ENCODE measurements at regions not wholly inside any gene's neighbourhood (a gene's known extent, or its start where the extent isn't known, plus 50 kb on each side); places are given as distances from the start of the nearest gene placed in this dataset.
"Not testable (repeated sequence)": the region's sequence is repeated elsewhere in the genome, so short reads cannot be mapped to it uniquely, and the experiment has no call there.

DNA sequence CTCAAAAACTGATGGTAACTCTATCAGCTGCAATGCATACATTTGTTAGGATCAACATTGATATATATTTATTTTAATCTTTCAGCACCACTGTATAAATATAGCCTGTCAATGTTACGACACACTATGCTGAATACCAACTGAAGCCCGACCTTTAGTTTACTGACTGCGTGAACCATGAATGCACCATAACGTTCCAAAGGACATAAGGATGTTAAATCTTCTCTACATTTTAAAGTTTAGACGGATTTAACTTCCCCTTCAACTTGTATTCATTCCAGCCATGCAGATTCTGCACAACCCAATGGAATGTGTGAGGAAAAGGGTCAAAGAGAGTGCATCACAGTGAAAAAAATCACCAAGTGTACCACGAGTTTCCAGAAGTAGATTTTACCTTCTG, 489.5 kb downstream of the IRS1 start:
- DNase-seq: no peak

DNA sequence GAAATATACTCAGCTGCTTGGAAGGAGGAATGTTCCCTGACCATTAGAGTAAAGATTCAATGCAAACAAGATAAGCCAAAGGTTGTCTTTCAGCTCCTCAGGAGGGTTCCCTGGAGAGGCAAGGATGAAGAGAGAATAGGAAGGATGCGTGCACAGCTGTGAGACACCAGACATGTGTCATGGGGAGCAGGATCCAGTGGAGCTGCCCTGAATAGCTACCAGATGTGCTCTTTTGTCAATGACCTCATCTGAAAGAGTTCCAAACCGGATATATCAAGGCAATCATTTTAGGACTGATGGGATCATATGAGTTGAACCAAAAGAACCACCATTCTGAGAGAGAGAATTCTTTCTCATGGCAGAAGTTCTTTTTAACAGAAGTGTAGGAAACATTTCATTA, 490.6 kb downstream of the IRS1 start:
- no peak for DNase-seq

DNA sequence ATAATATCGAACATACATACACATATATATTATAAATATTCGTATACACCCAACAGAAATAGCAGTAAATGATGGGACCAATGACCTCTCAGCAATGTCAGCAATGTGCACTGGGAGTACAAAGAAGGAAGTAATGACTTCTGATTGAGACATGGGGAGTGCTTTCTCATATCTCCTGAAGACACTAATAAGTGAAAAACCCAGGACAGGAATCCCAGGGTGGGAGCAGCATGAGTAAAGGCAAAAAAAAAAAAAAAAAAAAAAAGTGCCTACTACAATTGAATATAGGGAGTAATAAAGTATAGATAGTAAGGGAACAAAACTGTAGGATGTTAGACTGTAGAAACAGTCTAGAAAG, 491.3 kb downstream of the IRS1 start:
- no peak for DNase-seq

DNA sequence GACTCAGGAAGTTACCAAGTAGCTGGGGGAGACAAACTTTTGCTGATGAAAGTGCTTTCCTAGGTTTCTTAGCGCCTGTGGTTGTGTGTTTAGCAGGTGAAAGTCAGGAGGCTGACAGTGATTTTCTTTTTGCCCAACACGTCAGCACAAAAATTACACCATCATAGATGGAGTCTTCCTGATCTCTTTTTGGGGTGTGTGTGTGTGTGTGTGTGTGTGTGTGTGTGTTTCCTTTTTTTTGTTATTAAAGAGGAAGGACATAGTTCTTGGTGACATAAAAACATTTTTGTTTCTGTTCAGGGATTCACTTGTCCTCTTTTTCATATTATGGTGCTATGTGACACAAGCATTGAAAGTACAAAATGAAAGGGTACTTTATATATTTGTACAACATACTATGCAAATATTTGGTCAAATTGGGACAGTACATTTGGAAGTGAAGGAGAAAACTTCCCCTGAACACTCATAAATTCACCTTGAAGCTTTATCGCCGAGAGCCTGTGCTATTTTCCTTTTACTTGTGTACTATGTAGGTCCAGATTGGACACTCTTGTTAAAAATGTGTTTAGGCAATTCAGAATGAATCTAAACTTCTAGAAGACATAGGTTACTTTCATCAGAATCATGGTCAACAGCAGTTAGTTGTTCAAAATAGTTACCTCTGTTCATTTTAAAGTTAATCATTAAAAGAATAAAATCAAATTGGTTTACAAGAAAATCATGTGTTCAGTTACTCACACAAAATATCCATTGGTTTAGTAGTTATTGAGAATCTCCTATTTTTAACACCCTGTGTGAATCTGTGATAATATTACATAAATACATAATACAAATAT, 491.9 kb downstream of the IRS1 start:
- no peak for DNase-seq

DNA sequence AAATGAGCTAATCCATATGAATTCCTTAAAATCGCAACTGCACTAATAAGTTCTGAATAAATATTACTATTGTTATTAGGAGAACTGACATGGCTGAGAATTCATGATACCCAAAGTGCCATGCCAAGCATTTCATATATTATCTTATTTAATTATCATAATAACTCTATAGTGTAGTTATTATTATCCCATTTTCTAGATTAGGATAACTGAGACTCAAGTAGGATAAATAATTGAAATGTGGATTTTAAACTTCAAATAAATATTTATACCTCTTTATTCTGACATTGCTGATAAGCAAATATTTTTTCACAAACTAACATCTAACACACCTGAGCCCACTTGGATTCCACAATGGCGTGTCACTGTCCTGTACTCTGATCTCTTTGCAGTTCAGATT, 492.7 kb downstream of the IRS1 start:
- DNase-seq: no peak

DNA sequence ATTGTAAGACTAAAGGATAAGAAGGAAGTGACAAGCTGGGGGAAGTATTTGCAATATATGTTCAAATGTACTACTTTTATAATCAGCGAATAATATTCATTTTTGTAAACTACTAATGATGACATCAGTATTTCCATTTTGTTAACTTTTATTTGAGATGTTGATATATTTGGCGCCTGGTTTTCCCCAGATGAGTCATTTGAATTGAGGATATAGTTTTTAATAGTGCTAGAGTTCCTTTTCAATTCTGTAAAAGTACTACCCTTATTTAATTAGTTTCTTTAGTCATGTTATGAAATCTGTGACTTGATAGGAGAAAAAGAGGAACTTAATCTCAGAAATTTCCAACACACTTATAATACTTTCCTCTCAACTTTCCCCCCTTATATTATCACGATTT, 495.3 kb downstream of the IRS1 start:
- DNase-seq: no peak

DNA sequence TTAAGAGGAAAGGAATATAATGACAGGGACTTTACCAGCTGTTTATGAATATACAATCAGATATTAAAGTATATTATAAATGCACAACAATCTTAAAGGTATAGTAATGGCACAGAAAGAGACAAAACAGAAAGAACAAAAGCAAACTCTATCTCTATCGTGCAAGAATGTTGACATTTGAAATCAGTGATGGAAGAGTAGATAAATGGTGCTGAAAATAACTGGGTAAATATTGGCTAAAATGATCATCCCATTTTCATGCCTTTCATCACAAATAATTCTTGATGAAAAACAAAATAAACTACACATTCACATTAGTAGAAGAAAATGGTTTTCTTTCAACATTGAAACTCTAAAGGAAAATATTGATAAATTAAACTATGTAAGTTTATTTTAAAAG, 495.9 kb downstream of the IRS1 start:
- DNase-seq: no peak

DNA sequence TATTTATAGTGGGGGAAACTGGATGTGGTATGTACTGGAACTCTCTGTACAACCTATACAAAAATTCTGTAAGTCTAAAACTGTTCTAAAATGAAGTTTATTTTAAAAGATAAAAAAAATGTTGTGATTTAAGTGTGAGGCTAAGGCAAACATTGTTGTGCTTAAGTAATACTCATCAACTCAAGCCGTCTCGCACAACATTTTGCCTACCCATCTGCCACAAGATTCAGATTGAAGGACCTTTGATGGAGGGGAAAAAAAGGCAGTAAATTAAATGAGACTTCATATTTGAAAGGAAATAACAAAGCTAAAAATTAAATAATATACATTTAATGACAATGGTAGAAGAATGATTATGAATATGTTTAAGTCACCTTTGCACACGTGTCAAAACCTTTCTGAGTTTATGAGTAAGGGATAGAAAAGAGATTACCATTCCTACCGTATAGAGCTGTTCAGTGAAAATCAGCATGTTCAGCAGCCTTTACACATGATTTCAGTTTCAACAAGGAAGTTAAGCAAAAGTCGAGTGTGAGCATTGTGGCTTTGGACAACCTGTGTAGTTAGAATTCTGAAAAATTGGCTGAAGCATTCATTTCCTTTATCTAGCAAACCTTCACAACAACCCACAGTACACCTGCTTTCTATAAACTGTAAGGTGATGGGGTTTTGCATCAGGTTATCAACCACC, 499.3 kb downstream of the IRS1 start:
- DNase-seq: no peak

DNA sequence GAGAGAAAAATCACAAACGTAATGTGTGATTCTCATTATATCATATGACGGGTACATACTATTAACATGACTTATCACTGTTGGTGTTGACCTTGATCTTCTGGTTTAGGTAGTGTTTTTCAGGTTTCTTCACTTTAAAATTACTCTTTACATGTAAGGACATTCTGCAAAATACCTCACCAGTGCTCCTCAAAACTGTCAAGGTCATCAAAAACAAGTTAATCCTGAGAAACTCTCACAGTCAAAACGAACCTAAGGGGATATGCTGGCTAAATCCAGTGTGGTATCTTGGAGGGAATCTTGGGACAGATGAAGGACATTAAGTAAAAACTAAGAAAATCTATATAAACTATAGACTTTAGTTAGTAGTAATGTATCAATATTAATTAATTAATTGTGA, 499.8 kb downstream of the IRS1 start:
- DNase-seq: no peak

DNA sequence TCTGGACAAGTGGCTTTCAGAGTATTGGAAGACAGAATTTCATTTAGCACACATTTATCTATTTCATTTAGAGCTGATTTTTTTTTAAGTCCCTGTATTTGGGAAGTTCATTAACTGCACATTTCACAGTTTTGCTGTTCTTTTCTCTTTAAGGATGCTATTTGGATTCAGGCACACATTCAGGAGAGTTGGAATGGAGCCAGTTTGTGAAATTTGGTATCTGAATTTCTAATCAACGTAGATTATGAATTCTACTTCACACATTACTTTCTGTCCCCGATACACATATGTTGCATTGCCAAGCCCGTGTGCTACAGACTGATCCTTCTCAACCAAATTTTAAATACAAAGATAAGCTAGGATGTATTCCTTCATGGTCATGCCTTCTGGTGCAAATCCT, 503.9 kb downstream of the IRS1 start:
- no peak for DNase-seq

DNA sequence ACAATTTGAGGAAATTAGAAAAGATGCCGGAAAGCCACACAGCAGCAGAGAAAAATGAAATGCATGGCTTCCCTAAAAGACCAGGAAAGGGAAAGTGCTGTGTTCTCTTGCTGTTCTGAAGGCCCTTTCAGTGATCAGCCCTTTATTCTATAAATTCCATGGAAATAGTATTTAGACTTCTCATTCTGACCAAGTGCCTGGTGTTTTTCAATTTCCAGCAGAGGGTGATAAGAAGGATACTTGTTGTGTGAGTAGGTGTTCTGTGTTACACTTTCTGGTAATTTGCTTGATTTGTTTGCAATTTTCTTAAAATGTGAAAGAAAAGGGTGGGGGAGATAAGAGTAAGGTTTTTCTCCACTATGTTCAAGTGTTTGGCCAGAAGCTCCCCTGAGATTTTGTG, 504.5 kb downstream of the IRS1 start:
- no peak for DNase-seq

DNA sequence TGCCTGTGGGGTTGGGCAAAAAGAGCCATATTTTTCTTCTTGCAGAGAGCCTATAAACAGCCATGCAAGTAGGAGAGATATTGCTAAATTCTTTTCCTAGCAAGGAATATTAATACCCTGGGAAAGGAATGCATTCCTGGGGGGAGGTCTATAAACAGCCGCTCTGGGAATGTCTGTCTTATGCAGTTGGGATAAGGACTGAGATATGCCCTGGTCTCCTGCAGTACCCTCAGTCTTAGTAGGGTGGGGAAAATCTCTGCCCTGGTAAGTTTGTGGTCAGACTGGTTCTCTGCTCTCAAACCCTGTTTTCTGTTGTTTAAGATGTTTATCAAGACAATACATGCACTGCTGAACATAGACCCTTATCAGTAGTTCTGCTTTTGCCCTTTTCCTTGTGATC, 508.3 kb downstream of the IRS1 start:
- DNase-seq: not testable (repeated sequence)

DNA sequence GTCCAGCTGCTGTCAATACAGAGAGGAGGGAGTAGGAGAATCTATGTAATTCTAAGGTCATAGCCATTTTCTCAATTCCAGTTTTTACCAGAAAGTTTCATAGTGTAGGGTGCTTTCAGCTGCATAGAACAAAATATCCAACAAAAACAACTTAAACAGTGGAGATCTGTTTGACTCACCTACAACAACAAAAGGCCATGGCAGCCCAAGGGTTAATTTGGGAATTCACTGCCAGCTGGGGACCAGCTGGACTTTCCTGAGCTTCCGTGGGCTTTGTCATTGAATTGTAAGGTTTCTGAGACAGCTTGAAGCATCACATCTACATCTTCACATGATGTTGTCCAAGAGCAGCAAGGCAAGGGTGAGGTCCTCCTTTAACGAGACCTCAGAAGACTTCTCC, 512.7 kb downstream of the IRS1 start:
- DNase-seq: no peak

DNA sequence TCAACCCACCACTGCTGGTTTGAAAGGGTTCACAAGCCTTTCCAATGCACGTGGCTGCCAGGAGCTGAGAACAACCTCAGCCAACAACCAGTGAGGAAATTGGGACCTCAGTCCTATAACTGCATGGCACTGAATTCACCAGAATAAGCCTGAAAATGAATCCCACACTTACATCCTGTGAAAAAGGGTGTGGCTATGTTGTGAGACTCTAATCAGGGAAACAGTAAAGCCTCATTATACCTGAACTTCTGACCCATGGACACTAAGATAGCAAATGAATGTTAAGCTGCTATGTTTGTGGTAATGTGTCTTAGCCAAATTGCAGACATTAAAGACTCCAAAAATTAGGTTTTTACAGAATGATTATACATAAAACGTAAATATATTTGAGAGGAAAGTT, 515.8 kb downstream of the IRS1 start:
- DNase-seq: no peak

DNA sequence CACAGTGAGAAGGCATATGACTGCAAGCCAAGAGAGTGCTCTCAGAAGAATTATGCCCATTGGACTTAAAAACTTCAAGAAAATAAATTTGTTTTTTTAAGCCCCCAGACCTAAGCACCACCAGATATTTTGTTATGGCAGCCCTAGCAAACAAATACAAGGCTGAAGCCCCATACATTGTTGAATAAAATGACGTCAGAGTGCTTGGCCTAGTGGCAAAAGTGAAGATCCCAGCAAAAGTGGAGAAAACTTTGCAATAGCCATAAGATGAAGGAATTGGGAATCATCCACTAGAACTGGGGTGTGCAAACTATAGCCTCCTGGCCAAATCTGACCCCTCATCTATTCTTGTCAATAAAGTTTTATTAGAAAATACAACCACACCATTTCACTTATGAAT, 517.5 kb downstream of the IRS1 start:
- no peak for DNase-seq

DNA sequence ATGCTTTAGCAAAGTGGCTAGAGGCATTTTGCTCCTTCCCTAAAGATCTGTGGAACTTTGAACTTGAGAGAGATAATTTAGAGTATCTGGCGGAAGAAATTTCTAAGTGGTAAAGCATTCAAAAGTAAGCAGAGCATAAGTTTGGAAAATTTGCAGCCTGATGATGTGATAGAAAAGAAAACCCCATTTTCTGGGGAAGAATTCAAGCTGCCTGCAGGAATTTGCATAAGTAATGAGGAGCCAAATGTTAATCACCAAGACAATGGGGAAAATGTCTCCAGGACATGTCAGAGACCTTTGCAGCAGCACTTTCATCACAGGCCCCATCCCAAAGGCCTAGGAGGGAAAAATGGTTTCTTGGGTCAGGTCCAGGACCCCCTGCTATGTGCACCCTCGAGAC, 519.5 kb downstream of the IRS1 start:
- DNase-seq: not testable (repeated sequence)

DNA sequence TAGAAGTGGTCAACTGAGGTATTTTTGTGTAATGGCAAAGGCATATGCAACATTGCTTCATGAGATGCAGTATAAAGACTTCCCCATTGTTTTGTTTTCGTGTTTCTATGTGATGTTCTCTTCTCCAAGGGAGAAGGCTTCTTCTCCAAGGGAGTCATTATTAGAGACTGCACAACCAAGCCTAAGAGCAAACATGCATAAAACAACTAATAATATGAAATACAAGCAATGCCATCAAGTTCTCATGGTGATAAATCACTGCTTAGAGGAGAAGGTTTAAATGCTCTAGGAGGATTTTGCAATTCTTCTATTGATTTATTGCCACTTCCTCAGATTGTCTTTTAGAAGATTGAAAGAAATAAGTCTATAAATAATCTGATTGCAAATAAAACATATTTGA, 524.4 kb downstream of the IRS1 start:
- no peak for DNase-seq

DNA sequence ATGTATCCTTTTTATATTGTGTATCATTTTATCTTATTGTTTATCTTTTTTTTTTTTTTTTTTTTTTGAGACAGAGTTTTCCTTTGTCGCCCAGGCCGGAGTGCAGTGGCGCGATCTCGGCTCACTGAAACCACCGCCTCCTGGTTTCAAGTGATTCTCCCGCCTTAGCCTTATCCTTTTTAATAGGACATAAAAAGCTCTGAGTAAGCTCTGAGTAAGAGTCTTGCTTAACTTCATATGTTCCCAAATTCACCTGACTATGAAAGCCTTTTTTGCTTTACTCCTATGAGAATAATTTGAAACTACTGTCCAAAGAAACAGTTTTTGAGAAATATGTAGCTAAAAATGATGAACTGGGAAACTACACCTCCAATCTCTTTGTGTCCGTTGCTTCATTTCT, 525.5 kb downstream of the IRS1 start:
- DNase-seq: no peak

DNA sequence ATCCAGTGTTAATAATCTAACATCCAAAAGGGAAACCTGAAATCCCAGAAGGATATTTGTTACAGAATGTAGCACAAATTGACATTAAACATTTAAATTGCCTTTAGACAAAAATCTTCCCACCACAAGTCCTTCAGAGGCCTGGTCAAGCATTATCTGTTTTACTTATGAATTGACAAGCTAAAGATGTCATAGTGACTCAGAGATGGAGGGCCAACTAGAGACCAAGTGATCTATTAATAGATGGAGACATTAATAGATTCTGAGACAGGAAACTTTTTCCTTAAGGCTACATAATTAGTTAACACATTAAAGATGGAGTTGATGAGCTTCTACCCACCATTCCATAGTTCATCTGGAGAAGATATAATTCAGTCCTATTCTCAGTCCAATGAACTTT, 526.2 kb downstream of the IRS1 start:
- no peak for DNase-seq

DNA sequence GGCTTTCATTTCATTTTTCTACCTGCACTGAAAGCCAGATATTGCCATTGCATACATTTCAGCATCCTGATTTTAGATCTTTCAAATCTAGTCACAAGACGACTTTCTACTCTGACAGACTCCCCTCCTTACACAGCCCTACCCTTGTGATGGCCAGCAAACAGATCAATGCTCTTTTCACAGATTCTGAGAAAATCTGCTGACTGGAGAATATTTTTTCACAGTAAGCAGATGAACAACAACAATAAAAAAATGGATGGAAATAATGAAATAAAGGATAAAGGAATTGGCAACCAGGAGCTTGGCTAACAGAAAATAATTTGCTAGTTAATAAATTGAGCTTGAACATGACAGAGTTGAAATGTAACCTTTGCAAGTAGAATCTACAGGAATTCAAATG, 527.2 kb downstream of the IRS1 start:
- no peak for DNase-seq

DNA sequence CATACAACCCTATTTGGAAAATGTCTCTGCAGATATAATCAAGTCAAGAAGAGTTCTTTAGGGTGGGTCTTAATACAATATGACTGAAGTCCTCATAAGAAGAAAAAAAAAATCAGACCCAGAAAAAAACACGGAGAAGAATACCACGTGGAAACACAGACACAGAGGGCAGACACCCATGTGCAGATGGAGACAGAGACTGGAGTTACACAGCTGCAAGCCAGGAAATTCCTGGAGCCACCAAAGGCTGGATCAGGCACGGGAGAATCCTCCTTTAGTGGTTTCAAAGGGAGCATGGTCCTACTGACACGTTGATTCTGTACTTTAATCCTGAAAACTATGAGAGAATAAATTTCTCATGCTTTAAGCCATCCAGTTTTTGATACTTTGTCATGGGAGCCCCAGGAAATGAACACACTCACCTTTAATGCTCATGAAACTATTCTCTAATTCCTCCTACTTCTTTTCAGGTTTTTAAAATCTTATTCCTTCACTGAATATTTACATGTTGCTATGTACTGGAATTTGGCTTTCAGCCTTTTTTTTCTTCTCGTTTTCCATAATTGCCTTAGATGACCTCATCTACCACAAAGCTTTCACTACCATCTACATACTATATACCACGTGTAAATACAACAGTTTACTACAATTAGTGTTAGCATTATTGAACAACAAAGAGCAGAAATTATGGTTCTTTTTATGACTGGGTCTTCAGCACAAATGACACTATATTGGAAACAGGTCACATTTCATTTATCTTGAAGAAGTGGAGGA, 529.1 kb downstream of the IRS1 start:
- no peak for DNase-seq

DNA sequence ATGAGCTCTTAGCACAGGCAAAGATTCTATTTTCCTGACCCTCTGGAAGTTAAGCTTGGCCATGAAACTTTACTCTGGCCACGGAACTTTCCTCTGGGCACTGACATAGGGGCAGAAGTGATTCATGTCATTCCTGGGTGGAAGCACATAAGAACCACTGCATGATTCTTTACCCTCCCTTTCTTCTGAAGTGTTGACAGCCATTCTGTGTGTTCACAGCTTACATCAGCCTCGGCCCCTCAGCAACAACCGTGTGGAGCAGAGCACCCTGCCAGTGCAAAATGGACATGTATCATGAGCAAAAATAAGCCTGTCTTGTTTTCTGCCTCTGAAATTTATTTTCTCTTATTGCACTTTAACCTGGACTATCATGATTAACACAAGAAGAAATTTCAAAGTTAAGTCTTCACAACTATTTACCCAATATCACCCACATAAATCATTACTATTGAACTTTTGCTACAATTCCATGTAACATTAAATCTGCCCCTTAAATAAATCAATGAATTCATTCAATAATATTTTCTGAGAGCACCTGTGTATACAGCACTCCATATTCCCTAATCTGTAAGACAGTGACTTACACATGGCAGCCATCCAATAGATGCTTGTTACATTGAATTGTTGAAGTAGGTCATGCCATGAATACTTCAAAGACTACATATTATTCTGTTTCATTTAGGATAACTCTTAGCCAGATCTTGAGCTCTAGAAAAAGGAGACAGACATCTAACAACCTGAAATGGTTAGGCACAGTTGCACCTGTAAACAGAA, 531.9 kb downstream of the IRS1 start:
- DNase-seq: no peak

DNA sequence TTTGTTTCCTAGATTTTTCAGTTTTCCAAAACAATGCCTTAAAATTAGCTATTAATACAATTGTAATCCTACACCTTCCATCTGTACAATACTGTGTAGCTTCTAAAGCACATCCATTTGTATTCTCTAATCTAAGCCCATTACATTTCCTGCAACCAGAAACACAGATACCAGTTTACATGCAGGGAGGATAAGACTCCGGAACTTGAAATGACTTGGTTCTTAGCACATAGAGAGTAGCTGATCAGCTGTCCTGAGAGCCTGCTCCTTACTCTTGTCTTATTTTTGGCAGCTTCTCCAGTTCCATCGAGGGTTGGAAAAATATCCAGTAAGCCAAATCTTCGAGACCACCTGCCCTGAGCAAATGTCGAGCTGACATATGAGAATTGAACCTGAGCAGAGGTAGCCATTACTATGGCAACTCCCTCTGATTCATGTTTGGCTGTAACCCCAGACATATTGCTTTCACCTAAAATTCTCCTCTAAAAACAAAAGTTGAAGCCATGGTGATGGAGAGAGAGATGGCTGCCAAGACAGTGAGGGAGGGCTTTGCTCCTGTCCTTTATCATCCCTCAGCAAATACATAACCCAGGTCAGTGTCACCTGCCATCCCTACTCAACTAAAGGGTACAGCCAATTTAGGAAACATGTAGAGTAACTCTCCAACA, 542.8 kb downstream of the IRS1 start:
- DNase-seq: no peak
